22Rv1 (cell line): ENCODE measurements at regions not wholly inside any gene's neighbourhood (a gene's known extent, or its start where the extent isn't known, plus 50 kb on each side); places are given as distances from the start of the nearest gene placed in this dataset.

Source experiments
- H3K27ac ChIP-seq: fragments of 450-650 bp; 2 replicates; pipeline ENCODE4 v1.5.1; 2017
- ZFX ChIP-seq: fragments of 450-650 bp; IDR thresholded peaks from 2 replicates; pipeline ENCODE4 v1.6.1; 2017; ENCODE audit warnings: antibody characterized with exemption, borderline replicate concordance
- TF ChIP-seq, protein P1 (sequence below): fragments of 450-650 bp; IDR thresholded peaks from 2 replicates; pipeline ENCODE4 v1.5.1; 2017; ENCODE audit warnings: mild to moderate bottlenecking

DNA sequence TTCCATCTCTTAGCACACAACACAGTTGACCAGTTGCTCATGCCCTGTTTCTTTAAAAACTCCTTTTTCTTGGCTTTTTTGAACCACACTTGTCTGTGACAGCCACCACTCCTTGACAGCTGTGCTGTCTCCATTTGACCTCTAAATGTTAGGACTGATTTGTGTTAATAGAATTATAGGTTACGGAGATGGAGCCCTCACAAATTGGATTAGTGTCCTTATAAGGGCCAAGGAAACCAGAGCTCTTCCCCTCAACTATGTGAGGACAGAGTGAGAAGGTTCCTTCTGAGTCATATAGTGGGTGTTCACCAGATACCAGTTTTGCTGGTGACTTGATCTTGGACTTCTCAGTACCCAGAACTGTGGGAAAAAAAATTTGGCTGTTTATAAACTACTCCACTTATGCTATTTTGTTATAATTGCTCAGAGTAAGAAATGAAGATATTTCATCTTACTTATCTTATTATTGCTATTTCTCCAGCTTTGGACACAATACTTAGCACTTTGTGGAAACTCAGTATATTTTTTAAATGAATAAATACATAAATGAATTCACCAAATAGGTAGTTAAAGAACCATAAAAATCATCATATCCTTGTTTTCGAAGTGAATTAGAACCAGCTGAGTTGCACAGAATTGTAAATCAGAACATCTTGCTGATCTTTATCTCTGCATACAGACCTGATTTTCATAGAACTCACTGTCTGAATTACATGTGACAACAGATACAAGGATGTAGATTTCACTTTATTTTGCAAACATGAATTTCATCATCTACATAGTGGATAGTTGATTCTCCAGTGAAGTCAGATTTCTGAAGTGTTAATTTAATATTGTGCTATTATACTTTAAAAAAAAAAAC, 598.5 kb upstream of the IRAK1BP1 start:
- no peak overlapping the region for H3K27ac ChIP-seq
- TF ChIP-seq ZFX: no peak
- TF ChIP-seq, protein P1, sequence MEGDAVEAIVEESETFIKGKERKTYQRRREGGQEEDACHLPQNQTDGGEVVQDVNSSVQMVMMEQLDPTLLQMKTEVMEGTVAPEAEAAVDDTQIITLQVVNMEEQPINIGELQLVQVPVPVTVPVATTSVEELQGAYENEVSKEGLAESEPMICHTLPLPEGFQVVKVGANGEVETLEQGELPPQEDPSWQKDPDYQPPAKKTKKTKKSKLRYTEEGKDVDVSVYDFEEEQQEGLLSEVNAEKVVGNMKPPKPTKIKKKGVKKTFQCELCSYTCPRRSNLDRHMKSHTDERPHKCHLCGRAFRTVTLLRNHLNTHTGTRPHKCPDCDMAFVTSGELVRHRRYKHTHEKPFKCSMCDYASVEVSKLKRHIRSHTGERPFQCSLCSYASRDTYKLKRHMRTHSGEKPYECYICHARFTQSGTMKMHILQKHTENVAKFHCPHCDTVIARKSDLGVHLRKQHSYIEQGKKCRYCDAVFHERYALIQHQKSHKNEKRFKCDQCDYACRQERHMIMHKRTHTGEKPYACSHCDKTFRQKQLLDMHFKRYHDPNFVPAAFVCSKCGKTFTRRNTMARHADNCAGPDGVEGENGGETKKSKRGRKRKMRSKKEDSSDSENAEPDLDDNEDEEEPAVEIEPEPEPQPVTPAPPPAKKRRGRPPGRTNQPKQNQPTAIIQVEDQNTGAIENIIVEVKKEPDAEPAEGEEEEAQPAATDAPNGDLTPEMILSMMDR: no peak

DNA sequence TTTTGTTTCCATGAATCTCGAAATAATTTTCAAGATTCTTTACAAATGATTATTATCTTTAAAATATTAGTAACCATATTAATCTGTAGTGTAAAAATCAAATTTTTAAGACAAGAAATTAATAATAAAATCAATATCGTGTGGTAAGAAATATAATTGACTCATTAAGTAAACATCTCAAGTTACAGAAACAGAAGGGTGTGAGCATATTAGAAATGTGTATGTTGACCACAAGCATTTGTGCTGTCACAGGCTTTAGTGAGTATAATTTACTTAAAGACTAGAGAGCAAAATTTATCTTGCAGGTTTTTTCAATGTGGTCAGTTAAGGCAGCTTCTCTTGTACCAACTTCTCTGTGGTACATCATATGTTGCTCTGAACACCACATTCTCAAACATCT, 566.5 kb upstream of the IRAK1BP1 start:
- H3K27ac ChIP-seq: no peak overlapping the region
- no peak for TF ChIP-seq ZFX
- TF ChIP-seq, protein P1: no peak

DNA sequence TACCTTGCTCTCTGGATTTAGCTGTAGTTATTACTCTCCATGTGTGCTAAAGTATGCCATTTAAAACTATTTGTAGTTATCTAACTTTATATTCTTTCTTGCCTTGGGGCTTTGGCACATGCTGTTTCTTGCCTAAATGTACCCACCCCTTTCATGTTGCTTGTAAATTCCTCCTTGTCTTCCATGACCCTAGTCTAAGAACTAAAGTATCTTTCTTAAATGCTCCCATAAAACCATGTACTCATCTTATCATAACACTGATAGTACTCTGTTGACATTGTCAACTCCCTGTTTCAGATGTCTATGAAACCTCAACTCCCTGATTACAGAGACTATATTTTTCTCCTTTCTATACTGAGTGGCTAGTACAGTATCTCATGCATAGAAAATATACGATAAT, 564.9 kb upstream of the IRAK1BP1 start:
- TF ChIP-seq, protein P1: no peak
- TF ChIP-seq ZFX: no peak

DNA sequence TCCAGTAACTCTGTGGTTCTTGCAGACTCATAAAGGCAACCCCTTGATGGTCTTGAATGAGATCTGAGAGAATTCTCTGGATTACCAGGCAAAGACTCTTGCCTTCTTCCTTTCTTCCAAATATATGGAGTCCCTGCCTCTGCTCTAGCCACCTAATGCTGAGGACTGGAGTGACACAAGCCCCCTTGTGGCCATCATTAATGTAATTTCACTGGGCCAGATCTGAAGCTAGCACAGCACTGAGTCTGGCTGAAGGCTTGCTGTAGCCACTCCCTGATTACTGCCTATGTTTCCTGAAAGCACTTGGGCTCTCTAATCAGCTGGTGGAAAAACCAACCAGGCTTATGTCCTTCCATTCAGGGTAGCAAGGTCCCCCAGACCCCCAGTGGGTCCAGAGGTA, 559.3 kb upstream of the IRAK1BP1 start:
- no peak overlapping the region for H3K27ac ChIP-seq
- TF ChIP-seq, protein P1: peak; percentile 30
- TF ChIP-seq ZFX: no peak

More for the DNA sequence above, 564.9 kb upstream of the IRAK1BP1 start:
- H3K27ac ChIP-seq: no peak overlapping the region

DNA sequence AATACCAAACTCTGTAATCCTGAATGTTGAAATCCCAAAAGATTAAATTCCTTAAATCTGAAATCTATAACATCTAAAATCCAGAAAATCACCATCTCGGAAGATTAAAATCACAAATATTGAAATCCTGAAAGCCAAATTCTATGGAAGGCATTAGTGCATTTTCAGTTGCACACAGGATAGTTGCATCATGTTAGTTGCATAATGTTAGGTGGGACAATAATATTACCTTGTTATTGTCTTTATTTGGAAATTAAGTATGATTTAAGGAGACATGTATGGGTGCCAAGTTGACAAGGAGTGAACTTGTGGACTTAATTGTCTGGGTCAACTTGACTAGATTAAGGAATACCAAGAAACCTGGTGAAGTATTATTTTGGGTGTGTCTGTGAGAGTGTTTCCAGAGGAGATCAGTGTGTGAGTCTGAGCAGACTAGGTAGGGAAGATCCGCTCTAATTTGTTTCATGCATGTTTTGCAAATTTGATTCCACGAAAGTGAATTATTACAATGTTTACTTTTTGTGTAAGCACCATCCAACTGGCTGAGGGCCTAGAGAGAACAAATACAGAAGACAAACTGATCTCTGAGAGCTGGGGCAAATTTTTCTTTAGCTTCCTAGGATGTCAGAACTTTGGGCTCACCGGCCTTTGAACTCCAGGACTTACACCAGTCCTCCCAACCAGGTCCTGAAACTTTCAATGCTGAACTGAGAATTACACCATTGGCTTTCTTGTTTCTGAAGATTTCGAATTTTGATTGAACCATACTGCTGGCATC, 545.1 kb upstream of the IRAK1BP1 start:
- H3K27ac ChIP-seq: no peak overlapping the region
- no peak for TF ChIP-seq ZFX
- TF ChIP-seq, protein P1: no peak

DNA sequence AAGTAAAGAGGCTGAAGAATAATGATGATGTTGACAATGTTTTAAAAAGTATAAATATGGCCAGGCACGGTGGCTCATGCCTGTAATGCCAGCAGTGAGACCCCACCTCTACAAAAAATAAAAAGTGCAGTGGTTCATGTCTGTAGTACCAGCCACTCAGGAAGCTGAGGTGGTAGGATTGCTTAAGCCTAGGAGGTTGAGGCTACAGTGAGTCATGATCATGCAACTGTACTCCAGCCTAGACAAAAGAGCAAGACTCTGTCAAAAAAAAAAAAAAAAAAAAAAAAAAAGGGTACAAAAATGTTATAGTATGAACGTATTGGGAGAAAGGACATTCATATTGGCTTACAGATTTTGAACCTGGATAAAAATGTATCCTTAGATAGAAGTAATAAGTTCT, 543.1 kb upstream of the IRAK1BP1 start:
- H3K27ac ChIP-seq: no peak overlapping the region
- TF ChIP-seq, protein P1: no peak
- TF ChIP-seq ZFX: no peak

DNA sequence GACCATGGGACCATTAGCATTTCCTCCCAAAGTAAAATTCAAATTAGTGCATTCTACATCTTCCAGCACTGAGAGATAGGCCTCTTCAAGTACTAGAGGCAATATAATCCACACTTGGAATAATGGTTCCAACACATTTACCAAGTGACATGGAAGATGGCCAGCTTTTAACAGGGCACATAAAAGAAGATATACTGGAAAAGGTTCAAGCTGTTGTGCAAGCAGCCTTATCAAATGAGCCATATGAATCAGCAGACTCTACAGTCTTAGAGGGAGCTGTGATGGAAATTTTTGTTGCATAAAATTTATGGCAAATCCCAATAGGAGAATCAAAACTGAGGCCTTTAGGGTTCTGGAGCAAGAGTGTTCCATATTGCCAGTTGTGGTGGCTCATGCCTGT, 526.6 kb upstream of the IRAK1BP1 start:
- H3K27ac ChIP-seq: no peak overlapping the region
- TF ChIP-seq, protein P1: no peak
- TF ChIP-seq ZFX: no peak
